Endodermal cell (in vitro differentiated cells): ENCODE measurements at regions not wholly inside any gene's neighbourhood (a gene's known extent, or its start where the extent isn't known, plus 50 kb on each side); places are given as distances from the start of the nearest gene placed in this dataset.

Experiments used
- DNase-seq: peaks from one replicate; pipeline ENCODE4 v3.0.0-alpha.2; 2017
- H3K27ac ChIP-seq: 2 replicates; pipeline ENCODE4 v1.5.1; 2013; ENCODE audit warnings: mild to moderate bottlenecking, low read depth, low read length, moderate library complexity
- H3K27me3 ChIP-seq: 2 replicates; pipeline ENCODE4 v1.6.1; 2013; ENCODE audit warnings: mild to moderate bottlenecking, low read length, moderate library complexity; ENCODE audit not compliant: insufficient read depth, control insufficient read depth, poor library complexity, severe bottlenecking
- H3K36me3 ChIP-seq: 2 replicates; pipeline ENCODE4 v1.7.0; 2013; ENCODE audit warnings: mild to moderate bottlenecking, low read length, moderate library complexity; ENCODE audit not compliant: control insufficient read depth, insufficient read depth
- H3K4me1 ChIP-seq: one replicate; pipeline ENCODE4 v1.7.0; 2013; ENCODE audit warnings: low read length; ENCODE audit not compliant: control insufficient read depth, insufficient read depth
- H3K4me3 ChIP-seq: 2 replicates; pipeline ENCODE4 v1.5.1; 2013; ENCODE audit warnings: mild to moderate bottlenecking, low read length, moderate library complexity
- H3K9ac ChIP-seq: 2 replicates; pipeline ENCODE4 v1.6.1; 2013; ENCODE audit warnings: mild to moderate bottlenecking, low read length, moderate library complexity; ENCODE audit not compliant: poor library complexity, severe bottlenecking; ENCODE audit errors: extremely low read depth
- H3K9me3 ChIP-seq: 2 replicates; pipeline ENCODE4 v1.6.1; 2013; ENCODE audit warnings: mild to moderate bottlenecking, low read length, moderate library complexity; ENCODE audit not compliant: control insufficient read depth
- H3K27ac Mint-ChIP-seq: 2 replicates; pipeline ENCODE4 v1.8.0; 2020; ENCODE audit warnings: mixed read lengths
- H3K27me3 Mint-ChIP-seq: 2 replicates; pipeline ENCODE4 v1.8.0; 2021; ENCODE audit warnings: mild to moderate bottlenecking, mixed read lengths; ENCODE audit not compliant: insufficient read depth
- H3K36me3 Mint-ChIP-seq: 2 replicates; pipeline ENCODE4 v1.8.0; 2020; ENCODE audit warnings: low read depth, mixed read lengths
- H3K4me1 Mint-ChIP-seq: 2 replicates; pipeline ENCODE4 v1.8.0; 2020; ENCODE audit warnings: mixed read lengths
- H3K4me3 Mint-ChIP-seq: 2 replicates; pipeline ENCODE4 v1.8.0; 2020; ENCODE audit warnings: mild to moderate bottlenecking, moderate library complexity, mixed read lengths
- H3K9me3 Mint-ChIP-seq: 2 replicates; pipeline ENCODE4 v1.8.0; 2020; ENCODE audit warnings: mild to moderate bottlenecking, mixed read lengths
- CTCF ChIP-seq: fragments of 200-600 bp; sonication (generic); conservative IDR thresholded peaks from 2 replicates; pipeline ENCODE4 v1.5.0; 2021; ENCODE audit warnings: antibody characterized with exemption, mild to moderate bottlenecking
- WGBS, 2 experiments: methylation state at CpG; one replicate each; pipeline versions ENCODE4 v1.1.5 to v1.1.7; 2013; ENCODE audit warnings: missing lambda C conversion rate in 2 of 2, mixed read lengths in 1 of 2; ENCODE audit not compliant: insufficient coverage in 1 of 2, insufficient read length in 1 of 2; 5-methylcytosine and 5-hydroxymethylcytosine counted together

- no peak overlapping the region for H3K27ac ChIP-seq
- H3K27me3 Mint-ChIP-seq: peaks cover 35% of the 10 kb centered on the region
- H3K27me3 ChIP-seq: peaks cover 31% of the 10 kb centered on the region
- DNase-seq: no peak
- no peaks in the 10 kb centered on the region for H3K36me3 Mint-ChIP-seq
- H3K4me1 Mint-ChIP-seq: peaks cover 8% of the 10 kb centered on the region
- no peak overlapping the region for H3K4me3 Mint-ChIP-seq
- no peaks in the 10 kb centered on the region for H3K9me3 Mint-ChIP-seq
- H3K9ac ChIP-seq: no peak overlapping the region
- H3K4me1 ChIP-seq: peaks cover 5% of the 10 kb centered on the region
- H3K9me3 ChIP-seq: no peaks in the 10 kb centered on the region
- no peak overlapping the region for H3K4me3 ChIP-seq
- TF ChIP-seq CTCF: no peak
- H3K36me3 ChIP-seq: no peaks in the 10 kb centered on the region
- H3K27ac Mint-ChIP-seq: no peak overlapping the region
Measured at GRCh38 chr16:6246266-6246665, 1086.4 kb upstream of the RBFOX1 start.

GRCh38 chr16:6232056-6232455 lies 1100.6 kb upstream of the RBFOX1 start:
- Histone ChIP-seq H3K4me1 (no peaks in the 10 kb centered on the region), H3K27ac (no peak overlapping the region), H3K9me3 (no peaks in the 10 kb centered on the region), H3K9ac (no peak overlapping the region), H3K4me3 (no peak overlapping the region), H3K27me3 (no peaks in the 10 kb centered on the region), H3K36me3 (no peaks in the 10 kb centered on the region)
- Mint-ChIP-seq H3K4me1 (peaks cover 4% of the 10 kb centered on the region), H3K9me3 (peaks cover 2% of the 10 kb centered on the region), H3K27me3 (no peaks in the 10 kb centered on the region), H3K4me3 (no peak overlapping the region), H3K36me3 (no peaks in the 10 kb centered on the region), H3K27ac (no peak overlapping the region)
- TF ChIP-seq CTCF: no peak
- WGBS, 2 experiments: 70 to 83% methylated on average over 3 to 4 of the region's 4 CpGs
- DNase-seq: no peak

GRCh38 chr16:6231398-6231797 lies 1101.2 kb upstream of the RBFOX1 start:
- no peak for TF ChIP-seq CTCF
- Histone ChIP-seq H3K27ac (no peak overlapping the region), H3K9ac (no peak overlapping the region), H3K9me3 (no peaks in the 10 kb centered on the region), H3K27me3 (no peaks in the 10 kb centered on the region), H3K36me3 (no peaks in the 10 kb centered on the region), H3K4me1 (no peaks in the 10 kb centered on the region), H3K4me3 (no peak overlapping the region)
- Mint-ChIP-seq H3K4me3 (no peak overlapping the region), H3K9me3 (peaks cover 2% of the 10 kb centered on the region), H3K27me3 (no peaks in the 10 kb centered on the region), H3K36me3 (no peaks in the 10 kb centered on the region), H3K4me1 (peaks cover 4% of the 10 kb centered on the region), H3K27ac (no peak overlapping the region)
- WGBS, 2 experiments: 86 to 100% methylated on average over 1 of the region's 1 CpG
- DNase-seq: no peak
